ENCODE measurements at regions not wholly inside any gene's neighbourhood (a gene's known extent, or its start where the extent isn't known, plus 50 kb on each side); places are given as distances from the start of the nearest gene placed in this dataset.

DNA sequence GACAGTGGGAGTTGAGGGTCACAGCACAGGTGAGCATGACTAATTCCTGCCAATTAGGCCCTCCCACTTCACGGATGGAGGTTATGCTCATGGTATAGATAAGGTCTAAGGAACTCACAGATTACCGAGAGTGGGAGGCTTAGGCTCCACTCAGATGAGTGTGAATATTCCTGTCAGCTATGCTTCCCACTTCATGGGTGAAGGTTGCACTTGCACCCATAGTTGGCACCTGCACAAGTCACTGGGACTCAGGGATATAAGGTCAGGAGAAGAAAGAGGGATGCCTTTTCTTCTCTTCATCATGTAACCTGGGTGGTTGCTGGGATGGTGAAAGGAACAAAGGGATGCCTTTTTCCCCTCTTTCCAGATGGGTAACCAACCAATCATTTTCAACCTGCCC lies 264.9 kb upstream of the TNC start:
- no peak for DNase-seq
- intact Hi-C loops (cut with DNase I) = no loop called here

DNA sequence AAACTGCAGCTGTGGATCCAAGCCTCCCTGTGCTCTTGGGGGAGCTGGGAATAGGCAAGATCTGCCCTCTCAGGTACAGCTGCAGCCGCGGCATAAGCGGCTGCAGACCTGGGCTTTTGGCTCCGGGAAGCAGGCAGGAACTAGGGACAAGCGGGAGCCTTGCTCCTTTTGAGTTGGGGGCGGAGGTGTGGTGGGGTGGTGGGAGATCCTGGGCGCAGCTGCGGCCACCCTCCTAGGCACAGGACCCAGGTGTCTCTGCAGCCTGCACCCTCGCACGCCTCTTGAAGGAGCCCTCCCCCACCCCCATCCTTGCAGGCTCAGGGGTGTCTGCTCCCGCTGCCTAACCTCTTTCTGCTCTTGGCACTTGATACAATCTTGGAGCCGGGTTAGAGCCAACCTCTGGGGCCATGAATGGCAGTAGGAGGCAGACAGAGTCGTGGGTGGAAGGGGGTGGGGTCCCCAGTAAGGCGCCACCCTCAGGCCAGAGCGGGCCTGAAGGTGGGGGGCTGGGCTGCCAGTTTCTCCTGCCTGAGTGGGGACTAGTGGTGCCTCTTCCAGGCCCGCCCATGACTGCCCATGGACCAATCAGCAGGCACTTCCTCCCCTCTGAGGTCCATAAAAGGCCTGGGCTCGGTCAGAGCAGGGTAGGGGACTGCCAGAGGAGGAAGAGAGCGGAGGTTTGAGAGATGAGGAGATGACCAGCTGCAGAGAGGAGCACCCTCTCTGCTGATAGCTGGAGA lies 267.6 kb upstream of the TNC start:
- DNase-seq = no peak
- intact Hi-C loops (cut with DNase I) = no loop called here

DNA sequence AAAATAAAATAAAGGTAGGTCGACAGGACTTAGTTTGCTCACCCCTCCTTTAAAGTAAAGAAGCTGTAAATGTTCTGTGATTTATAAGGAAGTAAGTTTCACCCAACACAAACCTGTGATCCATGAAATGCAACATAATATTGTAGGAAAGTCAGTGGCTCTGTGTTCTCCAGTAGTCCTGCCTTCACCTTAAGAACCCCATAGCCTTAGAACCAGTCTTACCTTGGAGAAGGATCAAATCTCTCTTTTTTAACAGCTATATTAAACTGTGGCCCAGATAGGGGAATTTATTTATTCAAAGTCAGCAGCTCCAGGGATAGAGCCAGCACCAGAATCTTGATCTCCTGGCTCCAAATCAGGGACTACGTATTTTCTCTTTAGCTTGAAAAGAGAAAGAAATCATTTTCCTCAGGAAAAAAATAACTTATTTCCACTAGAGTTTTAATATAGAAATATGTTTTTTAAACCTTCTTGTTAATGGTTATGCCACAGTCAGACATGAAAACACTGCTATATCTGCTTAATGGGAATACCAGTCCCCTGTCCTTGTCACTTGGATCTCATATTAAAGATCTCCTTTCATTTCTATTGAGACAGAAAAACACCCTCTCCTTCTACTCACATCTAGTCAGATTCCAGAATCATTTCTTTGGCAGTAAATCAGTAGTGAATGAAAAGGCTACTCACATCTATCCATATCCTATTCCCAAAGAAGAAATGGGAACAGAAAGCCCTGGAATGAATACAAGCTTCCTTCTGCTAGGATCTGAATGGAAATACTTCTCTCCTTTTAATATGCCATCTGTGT lies 269.2 kb upstream of the TNC start:
- no peak for DNase-seq
- intact Hi-C loops (cut with DNase I) = no loop called here

DNA sequence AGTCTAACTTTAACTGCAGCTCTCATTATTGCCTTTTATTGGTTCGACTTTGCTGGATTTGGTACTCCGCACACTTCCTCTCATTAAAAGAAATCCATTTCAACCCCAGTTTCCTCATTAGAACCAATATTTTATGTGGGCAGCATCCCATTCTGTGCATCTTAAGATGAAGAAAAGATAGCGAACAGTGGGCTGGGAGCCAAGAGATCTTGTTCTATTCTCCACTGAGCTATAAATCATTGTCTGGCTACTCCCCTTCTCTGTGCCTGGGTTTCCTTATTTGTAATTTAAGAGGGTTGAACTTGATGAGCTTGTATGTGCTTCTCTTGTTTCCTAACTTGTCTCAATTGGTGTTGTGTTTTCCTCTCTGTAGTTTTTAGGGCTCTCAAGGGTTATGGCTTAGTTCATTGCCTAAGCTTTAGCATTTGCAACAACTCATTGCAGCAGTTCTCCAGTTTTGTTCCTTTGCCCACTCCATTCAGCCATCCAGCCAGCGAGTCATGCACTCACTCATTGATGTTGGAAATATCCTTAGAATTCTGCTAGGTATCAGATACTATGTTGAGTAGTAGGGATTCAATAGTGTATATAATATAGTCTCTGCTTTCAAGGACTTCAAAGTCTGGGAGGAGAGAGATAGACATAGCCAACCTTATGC lies 273.3 kb upstream of the TNC start:
- DNase-seq = no peak
- intact Hi-C loops (cut with DNase I) = no loop called here

DNA sequence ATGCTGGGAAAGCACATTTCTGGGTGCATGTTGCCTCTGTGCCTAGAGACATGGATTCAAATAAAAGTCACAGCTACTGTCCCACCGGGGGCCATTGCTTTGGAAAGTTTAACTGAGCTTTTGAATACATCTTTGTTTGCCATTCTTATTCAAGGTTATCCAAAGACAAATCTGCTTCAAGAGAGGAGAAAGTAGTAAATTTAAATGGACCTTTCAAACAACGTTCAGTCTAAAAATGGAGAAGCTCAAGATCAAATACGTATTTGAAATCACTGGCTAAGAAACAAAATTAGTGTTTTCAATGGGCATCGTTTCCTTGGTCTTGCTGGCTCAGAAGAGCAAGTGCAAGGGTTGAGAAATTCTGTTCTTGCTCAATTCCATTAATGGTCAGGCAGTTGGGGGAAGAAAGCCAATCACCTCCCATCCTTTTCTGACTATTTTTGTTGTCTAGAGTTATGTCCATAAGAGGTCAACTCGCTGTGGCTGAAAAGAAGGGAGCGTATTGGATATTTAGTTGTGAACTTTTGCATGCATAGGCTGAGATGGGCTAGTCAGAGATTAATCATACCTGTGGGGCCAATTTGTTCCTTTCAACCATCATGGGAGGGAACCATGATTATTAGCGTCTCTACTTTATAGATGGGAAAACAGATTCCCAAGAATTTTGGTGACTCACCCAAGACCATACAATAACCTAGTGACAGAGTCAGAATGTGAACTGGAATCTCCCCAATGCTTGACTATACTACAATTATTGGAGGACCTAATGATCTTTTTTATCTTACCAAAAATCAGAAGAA lies 276.2 kb upstream of the TNC start:
- DNase-seq = peak in 14 of 42 donors; percentile 8 to 47 (median 22)
- intact Hi-C loops (cut with DNase I) = no loop called here

DNA sequence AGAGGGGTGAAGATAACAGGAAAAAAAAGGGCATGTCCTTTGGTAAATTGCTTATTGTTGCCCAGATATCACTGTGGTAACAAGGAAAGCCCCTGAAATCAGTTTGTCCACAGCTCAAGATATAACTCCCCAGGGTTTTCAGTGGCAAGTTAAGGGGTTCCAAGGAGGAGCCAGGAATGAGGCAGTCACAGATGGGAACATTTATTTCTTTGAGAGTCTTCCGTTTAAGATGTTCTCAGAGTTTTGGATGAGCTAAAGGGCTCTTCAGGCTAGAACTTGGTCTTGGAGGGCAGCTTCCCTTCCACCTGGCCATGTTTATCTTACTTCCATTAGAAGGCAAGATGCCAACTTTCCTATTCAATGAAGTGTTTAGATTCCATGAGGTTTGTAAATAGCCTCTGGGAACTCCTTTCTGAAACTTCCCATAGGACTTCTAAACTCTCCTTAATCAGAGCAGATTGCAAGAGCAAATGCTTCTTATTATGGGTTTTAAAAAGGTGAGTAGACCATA lies 277.6 kb upstream of the TNC start:
- intact Hi-C loops (cut with DNase I) = no loop called here
- no peak for DNase-seq

DNA sequence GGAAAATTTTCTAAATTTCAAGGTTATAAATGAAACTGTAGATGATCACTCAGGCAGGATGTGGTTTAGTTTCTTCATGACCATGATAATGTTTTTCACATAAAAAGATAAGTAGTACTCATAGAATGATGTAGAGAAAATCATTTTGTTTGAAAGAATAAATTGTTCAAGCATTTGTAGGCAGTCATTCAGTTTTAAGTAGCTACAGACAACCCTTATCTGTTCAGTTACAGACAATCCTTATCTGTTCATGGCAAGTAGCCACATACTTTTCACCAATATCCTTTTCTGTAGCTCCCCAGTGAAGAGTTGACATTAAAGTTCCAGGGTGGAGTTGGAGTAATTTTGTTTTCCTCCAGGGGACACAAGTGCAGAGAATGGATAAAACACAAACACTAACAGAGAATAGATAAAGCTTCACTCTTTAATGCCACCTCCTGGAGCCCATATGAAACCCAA lies 278.1 kb upstream of the TNC start:
- intact Hi-C loops (cut with DNase I) = no loop called here
- DNase-seq = no peak

DNA sequence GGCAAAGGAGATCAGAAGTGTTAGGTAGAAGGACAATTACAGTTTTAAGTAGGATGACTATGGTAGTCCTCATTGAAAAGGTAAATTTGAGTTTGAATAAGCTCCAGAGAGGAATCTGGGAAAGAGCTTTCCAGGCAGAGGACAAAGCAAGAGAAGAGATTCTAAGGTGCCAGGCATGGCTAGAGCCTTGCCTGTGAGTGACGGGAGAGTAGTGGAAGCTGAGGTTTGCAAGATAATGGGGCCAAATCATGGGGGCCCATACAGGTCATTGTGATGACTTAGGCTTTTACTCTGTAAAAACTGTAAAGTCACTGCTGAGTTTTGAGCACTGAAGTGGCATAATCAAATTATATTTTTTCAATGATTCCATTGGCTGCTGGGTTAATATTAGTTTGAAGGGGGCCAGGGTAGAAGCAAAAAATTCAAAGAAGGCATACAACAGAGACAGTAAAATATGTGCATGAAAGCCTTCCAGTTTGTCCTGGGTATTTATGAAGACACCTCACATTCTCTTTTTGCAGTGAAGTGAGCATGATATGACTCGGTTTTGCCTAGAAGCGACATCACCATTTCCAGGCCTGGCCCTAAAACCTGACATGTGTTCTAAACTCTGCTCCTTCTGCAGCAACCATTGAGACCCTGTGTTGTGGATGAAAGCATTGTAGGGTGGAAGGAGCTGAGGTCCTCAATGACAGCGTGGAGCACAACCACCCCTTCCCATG lies 279.8 kb upstream of the TNC start:
- no peak for DNase-seq
- intact Hi-C loops (cut with DNase I) = no loop called here

DNA sequence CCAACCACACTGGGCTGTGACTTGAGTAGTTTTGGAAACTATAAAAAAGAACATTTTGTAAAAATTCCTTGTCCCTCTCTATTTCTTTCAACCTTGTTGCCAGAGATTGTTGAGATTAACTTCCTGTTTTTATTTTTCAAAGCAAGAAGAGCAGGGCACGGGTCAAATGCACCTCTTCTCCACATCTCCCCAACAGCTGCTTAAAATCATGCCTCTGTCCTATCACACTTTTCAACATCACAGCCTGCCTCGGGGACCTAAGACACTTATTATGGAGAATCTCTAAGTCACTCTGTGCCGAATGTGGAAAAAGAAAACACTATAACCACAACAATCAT lies 280.3 kb upstream of the TNC start:
- no peak for DNase-seq
- intact Hi-C loops (cut with DNase I) = no loop called here

DNA sequence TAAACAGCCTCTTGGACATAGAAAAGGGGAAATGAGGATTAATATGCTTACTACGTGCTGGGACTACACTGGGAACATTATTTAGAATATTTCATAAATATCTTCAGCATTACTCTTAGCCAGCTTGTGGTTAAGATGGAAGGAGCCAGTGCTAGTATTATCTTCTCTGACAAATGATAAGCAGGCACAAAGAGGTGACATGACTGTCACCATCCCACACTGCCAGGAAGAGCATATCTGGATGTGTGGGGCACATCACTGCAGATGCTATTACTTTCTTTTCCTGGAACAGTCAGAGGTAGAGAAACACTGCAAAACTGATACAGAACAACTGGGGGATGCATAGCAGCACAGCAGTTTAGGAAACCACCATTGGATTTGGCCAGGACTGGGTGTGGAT lies 281.0 kb upstream of the TNC start:
- intact Hi-C loops (cut with DNase I) = no loop called here
- peak in 9 of 42 donors; percentile 17 to 71 (median 50) for DNase-seq

DNA sequence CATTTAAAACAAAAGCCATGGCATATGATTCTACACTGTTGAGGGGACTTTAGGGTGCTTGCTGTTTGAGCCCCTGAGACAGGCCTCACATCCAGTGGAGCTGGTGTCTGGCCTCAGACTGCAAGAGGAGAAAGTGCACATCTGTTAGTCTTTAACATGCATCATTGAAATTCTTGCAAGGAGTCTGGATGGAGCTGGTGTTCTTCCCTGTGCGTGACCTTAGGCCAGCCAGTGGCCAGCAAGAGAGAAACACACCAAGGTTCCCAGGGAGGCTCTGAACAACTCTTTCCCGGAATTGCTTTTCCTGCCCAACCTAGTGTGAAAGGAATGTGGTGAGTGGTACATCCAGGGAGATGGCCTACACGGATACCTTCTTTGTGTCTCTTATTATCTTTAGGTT lies 282.8 kb upstream of the TNC start:
- intact Hi-C loops (cut with DNase I) = no loop called here

DNA sequence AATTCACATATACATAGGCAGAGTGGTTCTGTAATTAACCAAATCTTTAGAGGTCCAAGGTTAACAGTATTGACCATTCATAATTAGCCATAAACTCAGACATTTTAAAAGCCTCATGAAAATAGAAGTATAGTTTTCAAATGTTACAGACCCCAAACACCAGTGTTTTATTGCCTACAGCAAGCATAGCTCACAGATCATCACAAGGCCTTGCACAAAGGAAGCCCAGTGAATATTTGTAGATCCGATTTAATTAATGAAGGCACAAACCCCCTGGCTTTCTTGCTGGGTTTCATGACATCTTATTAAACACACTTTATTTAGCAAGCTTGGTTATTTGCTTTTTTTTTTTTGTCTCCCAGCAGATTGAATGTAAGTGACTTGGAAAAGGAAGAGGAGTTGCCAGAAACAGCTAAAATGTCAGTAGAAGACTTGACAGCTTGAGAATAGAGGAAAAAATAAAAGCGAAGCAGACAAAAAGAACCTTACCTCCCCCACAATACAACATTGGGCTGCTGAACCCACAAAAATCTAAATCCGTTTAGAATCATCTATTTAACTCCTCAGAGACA lies 283.9 kb upstream of the TNC start:
- no peak for DNase-seq
- intact Hi-C loops (cut with DNase I) = no loop called here

More for the DNA sequence above, 282.8 kb upstream of the TNC start:
- DNase-seq = no peak

DNA sequence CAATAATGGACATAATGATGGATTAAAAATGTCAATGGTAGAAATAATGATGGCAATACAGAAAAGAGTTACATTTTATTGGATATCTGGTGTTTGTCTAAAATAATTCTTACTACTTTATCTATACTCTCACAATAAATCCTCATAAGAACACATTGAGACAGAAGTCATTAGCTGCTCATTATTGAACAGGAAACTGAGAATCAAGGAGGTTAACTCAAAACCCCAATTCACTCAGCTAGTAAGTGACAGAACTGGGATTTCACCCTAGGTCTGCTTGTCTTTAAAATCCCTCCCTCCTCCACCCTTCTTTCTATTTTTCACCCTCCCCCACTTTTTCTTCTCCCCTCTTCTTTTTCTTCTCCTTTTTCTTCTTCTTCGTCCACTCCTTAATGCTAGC lies 285.8 kb upstream of the TNC start:
- DNase-seq = no peak
- intact Hi-C loops (cut with DNase I) = no loop called here

DNA sequence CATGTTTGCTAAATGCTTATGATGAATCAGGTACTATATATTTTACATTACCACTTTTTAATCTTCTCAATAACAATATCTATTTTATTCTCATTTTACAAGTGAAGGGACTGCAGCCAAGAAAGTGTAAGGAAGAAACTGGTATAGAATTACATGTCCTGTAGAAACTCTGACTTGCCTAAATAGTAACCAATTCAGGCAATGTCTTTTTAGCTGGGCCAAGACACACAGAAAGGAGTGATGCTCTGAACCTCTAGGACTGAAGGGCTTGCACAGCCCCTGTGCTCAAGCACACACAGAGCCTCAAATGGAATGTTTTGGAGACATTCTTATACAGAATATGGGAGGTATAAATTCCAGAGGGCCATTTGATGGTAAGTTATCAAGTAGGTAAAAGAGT lies 286.4 kb upstream of the TNC start:
- intact Hi-C loops (cut with DNase I) = no loop called here
- DNase-seq = no peak

DNA sequence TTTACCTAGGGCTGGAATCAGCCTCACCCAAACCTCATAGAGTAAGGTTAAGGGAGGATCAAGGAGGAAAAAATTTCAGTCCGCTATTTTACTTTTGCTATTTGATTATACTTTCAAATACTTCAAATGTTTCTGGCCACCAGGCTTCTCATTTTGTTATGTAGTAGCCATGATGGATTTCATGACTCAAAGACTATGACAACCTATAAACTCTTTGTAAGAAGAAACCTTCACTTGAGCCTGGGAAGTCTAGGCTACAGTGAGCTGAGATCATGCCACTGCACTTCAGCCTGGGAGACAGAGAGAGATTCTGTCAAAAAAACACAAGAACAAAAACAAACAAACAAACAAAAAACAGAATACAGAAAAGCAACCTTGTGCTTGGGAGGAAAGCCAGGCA lies 293.6 kb upstream of the TNC start:
- no peak for DNase-seq
- intact Hi-C loops (cut with DNase I) = no loop called here

DNA sequence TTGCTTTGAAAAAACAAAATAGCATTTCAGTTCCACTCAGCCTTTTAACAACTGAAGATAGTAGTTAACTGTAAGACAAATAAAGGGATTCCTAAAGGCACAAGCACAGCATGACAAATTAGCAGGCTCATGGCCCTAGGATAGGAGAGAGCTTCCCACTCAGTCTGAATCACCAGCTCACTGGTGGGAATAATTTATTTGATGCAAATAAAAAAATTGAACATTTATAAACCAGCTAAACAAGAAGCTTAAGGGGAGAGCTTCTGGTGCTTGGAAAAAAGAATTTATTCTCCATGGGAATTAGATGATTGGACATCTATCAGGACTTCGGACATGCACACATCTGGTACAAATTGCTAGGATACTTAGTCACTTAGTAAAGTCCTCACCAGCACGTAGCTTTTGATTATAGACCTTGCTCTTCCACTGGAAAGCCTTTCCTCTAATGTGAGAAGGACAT lies 294.1 kb upstream of the TNC start:
- DNase-seq = peak in 10 of 42 donors; percentile 6 to 58 (median 26)

DNA sequence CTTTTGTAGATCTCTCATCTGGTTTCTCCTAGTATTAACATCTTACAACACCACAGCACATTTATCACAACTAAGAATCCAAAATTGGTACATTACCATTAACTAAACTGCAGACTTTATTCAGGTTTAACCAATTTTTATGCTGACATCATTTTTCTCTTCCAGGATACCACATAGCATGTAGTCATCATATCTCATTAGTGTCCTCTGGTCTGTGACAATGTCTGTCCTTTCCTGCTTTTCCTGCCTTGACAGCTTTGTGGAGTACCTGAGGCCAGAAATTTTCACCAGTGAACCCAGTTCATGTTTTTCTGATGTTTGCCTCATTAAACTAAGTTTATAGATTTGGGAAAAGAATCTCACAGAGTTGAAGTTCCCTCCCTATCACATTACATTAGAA lies 294.7 kb upstream of the TNC start:
- intact Hi-C loops (cut with DNase I) = no loop called here
- DNase-seq = no peak

More for the DNA sequence above, 294.1 kb upstream of the TNC start:
- intact Hi-C loops (cut with DNase I) = no loop called here

DNA sequence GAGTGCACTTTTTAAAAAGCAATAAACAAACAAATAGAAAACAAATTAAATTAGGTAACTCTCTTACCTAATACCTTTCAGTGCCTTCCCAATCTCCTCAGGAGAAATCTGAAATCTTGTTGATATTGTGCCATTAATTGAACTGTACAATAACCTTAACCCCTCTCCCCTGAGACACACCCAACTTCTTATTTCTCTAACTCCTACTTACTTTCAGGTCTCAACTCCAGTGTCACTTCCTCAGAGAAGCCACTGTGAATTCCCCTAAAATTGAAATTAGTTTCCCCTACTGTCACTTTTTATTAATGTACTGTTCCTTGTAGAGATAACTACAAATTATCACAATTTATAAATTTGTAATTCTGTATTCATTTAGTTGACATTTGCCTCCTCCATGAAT lies 295.3 kb upstream of the TNC start:
- intact Hi-C loops (cut with DNase I) = no loop called here
- no peak for DNase-seq

Data from head of caudate nucleus (tissue), 42 donors.